Astrocyte of the spinal cord (primary cell): ENCODE measurements at regions not wholly inside any gene's neighbourhood (a gene's known extent, or its start where the extent isn't known, plus 50 kb on each side); places are given as distances from the start of the nearest gene placed in this dataset.

ENCODE experiments used
- DNase-seq: peaks from one replicate; pipeline ENCODE4 v3.0.0; 2011; ENCODE audit warnings: low read depth, low spot score
- H3K4me3 ChIP-seq: 2 replicates; pipeline ENCODE4 v1.5.1; 2011; ENCODE audit warnings: low read depth, mild to moderate bottlenecking, low read length, moderate library complexity
- CTCF ChIP-seq: IDR thresholded peaks from 2 replicates; pipeline ENCODE4 v1.5.1; 2012; ENCODE audit warnings: low read depth, mild to moderate bottlenecking, low read length, inconsistent platforms
- in situ Hi-C: cut with HindIII; loops from 2 replicates; pipeline ENCODE4 v1.10.0; 2017; ENCODE audit warnings: low sequenced_read_pairs

- DNase-seq = no peak
- in situ Hi-C loops = no loop called here
- no peak overlapping the region for H3K4me3 ChIP-seq
- TF ChIP-seq CTCF = no peak
Observed at GRCh38 chr1:115183158-115183557, 93.9 kb upstream of the TSPAN2 start.

GRCh38 chr1:115182012-115182715 is 92.9 kb upstream of the TSPAN2 start:
- no peak overlapping the region for H3K4me3 ChIP-seq
- in situ Hi-C loops = no loop called here
- no peak for TF ChIP-seq CTCF
- DNase-seq = no peak

GRCh38 chr1:115181231-115181630 is 91.9 kb upstream of the TSPAN2 start:
- TF ChIP-seq CTCF = no peak
- in situ Hi-C loops = no loop called here
- no peak for DNase-seq
- H3K4me3 ChIP-seq = no peak overlapping the region

- TF ChIP-seq CTCF = no peak
- no peak overlapping the region for H3K4me3 ChIP-seq
- DNase-seq = peak; percentile 97
- in situ Hi-C loops = no loop called here
Observed at GRCh38 chr1:115179397-115180079, 90.2 kb upstream of the TSPAN2 start.

GRCh38 chr1:115176189-115176588 is 86.9 kb upstream of the TSPAN2 start:
- in situ Hi-C loops = no loop called here
- DNase-seq = no peak
- TF ChIP-seq CTCF = no peak
- H3K4me3 ChIP-seq = no peak overlapping the region

- H3K4me3 ChIP-seq = no peak overlapping the region
- TF ChIP-seq CTCF = no peak
- no peak for DNase-seq
- in situ Hi-C loops = no loop called here
Observed at GRCh38 chr1:115175596-115175995, 86.3 kb upstream of the TSPAN2 start.
